KOPT-K1 (cell line): ENCODE measurements at regions not wholly inside any gene's neighbourhood (a gene's known extent, or its start where the extent isn't known, plus 50 kb on each side); places are given as distances from the start of the nearest gene placed in this dataset.

Source experiments
- H3K27ac ChIP-seq: fragments of 200-600 bp; sonication (generic); 2 replicates; pipeline ENCODE4 v1.5.1; 2016; ENCODE audit warnings: antibody characterized with exemption, mild to moderate bottlenecking, low read depth, low read length; ENCODE audit not compliant: poor library complexity, severe bottlenecking
- H3K36me3 ChIP-seq: fragments of 200-600 bp; sonication (generic); 2 replicates; pipeline ENCODE4 v1.5.1; 2017; ENCODE audit warnings: antibody characterized with exemption, mild to moderate bottlenecking, low read length, moderate library complexity; ENCODE audit not compliant: insufficient read depth
- H3K9me3 ChIP-seq: fragments of 200-600 bp; sonication (generic); 2 replicates; pipeline ENCODE4 v1.5.1; 2017; ENCODE audit warnings: antibody characterized with exemption, low read length, mild to moderate bottlenecking; ENCODE audit not compliant: insufficient read depth, poor library complexity, severe bottlenecking

DNA sequence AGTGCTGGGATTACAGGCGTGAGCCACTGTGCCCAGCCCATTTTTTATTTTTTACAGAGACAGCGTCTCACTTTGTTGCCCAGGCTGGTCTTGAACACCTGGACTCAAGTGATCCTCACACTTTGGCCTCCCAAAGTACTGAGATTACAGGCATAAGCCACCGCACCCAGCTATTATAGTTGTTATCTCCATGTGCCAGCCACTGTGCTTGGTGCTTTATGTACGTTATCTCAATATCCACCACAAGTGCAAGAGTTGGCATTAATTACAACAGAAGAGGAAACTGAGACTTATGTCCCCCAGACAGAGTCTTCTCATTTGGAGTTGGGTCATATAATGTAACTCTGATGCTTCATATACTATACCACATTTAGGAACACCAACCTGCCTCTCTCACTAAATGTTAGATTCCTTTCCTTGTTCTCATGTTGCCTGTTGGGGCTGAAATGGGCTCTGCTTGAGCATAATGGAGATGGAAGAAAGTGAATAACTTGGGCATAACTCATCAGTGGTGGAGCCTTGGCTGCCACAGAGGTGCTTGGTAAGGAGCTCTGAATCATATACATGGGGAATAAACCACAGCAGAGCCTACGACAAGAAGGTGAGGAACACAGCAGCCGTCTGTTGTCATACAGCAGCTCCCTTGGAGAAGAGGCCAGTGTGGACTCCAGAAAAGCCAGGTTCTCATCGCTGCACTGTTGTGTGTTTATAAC is 84.3 kb downstream of the SPRY1 start:
- Histone ChIP-seq H3K27ac (no peak overlapping the region), H3K9me3 (no peaks in the 10 kb centered on the region), H3K36me3 (no peaks in the 10 kb centered on the region)

DNA sequence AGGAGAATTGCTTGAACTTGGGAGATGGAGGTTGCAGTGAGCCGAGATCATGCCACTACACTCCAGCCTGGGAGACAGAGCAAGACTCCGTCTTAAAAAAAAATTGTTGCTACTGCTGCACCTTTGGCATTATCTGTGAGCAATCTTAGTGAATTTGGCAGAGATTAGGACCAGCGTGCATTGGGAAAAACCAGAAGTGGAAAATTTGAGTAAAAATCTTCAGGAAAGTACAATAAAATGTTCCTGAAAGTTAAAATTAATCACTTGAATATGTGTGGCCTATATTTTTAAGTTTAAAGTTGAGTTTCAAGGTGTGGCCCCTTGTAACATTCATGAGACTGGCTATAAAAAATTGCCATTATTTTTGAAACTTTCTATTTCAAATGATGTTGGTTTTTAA is 85.1 kb downstream of the SPRY1 start:
- Histone ChIP-seq H3K27ac (no peak overlapping the region), H3K36me3 (no peaks in the 10 kb centered on the region), H3K9me3 (no peaks in the 10 kb centered on the region)

DNA sequence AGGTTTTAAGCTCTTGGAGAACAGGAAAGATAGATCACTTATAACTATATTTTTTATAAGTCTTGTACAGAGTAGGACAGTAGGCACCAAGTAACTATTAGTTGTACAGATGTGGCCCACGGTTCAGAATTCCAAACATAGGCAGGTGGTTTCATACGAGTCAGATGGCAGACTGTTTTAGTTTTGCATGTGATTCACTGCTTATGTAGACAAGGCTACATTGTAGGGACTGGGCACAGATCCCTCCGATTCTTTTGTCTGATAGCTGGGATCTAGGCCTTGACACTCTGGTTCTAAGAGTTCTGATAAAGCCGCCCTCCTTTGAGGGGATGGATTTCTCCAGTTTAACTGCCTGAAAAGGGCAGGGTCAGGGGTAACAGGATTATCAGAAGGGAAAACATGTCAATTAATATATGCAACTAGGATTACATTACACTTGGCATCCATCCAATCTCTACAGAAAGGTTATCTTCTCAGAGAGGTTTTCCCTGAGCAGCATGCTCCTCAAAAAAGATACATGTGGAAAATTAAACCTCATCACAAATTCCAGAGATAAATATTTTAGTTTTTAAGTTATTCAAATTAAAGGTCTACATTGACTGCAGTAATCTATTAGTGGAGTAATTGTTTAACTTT is 87.8 kb downstream of the SPRY1 start:
- no peaks in the 10 kb centered on the region for H3K9me3 ChIP-seq
- no peak overlapping the region for H3K27ac ChIP-seq

DNA sequence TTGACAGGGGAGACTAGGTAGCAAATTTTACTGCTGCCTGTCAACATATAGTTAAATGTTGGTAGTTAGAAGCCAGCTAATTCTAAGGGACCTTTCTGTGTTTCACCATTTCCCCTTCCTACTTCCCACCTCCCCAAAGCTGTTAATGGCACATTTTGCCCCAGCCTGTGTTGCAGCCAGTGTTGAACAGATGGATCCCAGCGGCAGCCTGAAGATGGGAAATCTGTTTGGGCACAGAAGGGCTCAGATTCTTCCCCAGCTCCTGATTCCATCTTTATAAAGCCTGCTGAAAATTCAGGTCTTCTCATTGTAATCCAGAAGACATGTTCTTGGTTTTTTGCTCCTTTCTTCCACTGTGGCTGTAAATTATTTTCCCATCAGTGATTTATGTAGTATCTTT is 89.0 kb downstream of the SPRY1 start:
- no peaks in the 10 kb centered on the region for H3K36me3 ChIP-seq

More for the DNA sequence above, 87.8 kb downstream of the SPRY1 start:
- no peaks in the 10 kb centered on the region for H3K36me3 ChIP-seq

DNA sequence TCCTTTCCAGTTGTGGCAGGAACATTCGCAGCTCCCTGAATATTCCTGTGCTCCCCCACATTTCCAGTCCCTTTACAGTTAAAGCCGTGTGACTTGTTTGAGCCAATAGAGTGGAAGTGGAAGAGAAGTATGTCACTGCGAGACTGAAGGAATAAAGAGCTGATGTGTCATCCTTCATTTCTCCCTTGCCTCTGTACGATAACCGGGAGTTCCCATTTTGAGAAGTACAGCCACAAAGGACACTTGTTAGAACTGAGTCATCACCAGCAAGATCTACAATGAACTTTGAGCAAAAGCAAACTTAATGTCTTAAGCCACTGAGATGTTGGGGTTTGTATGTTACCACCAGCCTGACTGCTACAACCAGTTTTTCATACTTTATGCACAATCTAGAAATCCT is 92.3 kb downstream of the SPRY1 start:
- no peaks in the 10 kb centered on the region for H3K9me3 ChIP-seq
- H3K36me3 ChIP-seq: no peaks in the 10 kb centered on the region
- H3K27ac ChIP-seq: no peak overlapping the region

More for the DNA sequence above, 89.0 kb downstream of the SPRY1 start:
- Histone ChIP-seq H3K27ac (no peak overlapping the region), H3K9me3 (no peaks in the 10 kb centered on the region)

DNA sequence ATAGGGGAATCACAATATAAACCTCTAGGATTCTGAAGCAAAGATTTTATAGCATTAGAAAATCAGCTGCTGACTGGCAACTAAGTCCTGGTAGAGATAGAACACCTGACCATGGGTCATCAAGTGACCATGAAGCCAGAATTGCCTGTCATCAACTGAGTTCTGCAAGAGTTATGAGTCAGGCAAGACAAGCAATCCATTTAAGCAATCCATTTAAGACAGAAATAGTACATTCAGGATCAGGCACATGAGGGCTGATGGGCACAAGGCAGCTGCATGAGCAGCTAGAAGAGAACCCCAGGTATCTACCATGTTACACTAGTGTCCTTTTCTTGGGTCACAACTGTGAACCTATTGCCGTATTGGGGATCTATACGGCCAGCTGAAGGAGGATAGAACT is 98.9 kb downstream of the SPRY1 start:
- no peaks in the 10 kb centered on the region for H3K36me3 ChIP-seq
- peaks cover 15% of the 10 kb centered on the region for H3K9me3 ChIP-seq
- no peak overlapping the region for H3K27ac ChIP-seq

DNA sequence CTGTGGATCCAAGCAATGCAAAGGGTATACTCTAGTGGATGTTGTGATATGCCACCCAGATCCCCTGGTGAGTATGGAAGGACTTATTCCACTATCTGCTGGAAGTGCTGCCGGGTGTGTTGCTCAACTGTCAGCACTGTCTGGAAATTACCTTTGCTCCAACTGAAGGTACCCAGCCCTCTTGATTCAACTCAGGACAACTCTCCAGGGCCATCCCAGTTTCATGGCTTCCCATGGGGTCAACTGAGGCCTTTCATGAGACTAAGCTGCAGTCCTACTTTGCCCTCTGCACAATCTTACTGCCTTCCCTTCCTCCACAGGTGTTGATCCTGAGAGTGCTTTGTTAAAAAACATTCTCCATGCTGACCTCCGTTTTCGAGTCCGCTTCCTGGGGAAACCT is 99.8 kb downstream of the SPRY1 start:
- Histone ChIP-seq H3K36me3 (no peaks in the 10 kb centered on the region), H3K27ac (no peak overlapping the region), H3K9me3 (peaks cover 16% of the 10 kb centered on the region)

DNA sequence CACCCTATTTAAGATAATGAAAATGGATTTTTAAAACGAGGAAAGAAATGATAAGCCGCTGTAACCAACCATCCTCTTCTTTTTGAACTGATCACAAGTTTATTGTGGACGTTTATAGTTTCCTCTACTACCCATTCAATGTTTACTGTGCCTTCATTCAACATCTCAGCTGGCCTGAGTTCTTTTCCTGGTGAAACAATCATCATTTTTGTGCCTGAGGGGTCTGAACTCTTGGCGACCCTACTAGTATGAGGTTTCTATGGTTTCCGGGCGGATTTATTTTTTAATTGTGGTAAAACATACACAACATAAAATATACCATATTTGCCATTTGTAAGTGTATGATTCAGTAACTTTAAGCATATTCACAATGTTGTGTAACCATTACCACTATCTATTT is 100.7 kb downstream of the SPRY1 start:
- Histone ChIP-seq H3K9me3 (peaks cover 16% of the 10 kb centered on the region), H3K27ac (no peak overlapping the region), H3K36me3 (no peaks in the 10 kb centered on the region)

DNA sequence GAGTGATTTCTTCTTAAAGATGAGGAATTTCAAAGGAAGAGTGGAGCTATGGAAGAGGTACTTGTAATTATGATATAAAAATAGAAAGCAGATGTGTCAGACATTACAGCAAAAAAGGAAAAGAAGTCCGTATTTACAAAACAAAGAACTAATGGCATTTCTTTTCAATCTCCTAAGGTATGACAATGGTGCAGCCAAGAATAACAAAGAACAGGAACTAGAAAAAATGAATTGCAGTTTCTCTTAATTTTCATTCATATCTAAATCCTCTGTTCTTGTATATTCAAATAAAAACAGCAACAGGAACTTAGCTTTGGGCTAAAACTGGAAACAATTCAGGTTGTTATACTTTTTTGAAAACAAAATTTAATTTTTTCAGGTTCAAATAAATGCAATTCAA is 105.1 kb downstream of the SPRY1 start:
- Histone ChIP-seq H3K36me3 (no peaks in the 10 kb centered on the region), H3K27ac (no peak overlapping the region), H3K9me3 (peaks cover 30% of the 10 kb centered on the region)

DNA sequence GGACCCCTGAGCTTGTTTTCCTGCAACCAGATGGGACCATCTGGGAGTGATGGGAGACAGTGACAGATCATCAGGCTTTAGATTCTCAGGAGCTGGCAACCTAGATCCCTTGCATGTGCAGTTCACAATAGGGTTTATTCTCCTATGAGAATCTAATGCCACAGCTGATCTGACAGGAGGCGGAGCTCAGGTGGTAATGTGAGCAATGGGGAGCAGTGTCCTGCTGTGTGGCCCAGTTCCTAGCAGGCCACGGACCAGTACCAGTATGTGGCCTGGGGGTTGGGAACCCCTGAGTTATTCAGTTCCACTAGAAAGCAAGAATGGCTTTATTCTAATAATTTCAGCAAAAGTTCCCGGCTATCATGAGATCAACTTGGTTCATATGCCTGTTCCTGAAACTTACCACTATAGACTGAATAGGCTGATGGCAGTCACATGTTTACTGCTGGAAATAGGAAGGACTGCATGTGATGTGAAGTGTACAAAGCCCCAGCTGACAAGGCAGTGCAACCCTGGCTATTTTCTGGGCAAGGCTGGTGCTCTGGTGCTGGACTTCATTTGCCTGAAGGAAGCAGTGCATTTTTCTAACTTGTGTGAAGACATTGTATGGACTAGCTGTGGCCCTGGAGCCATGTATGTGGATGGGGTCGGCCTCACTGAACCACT is 107.2 kb downstream of the SPRY1 start:
- no peaks in the 10 kb centered on the region for H3K36me3 ChIP-seq
- no peak overlapping the region for H3K27ac ChIP-seq
- peaks cover 30% of the 10 kb centered on the region for H3K9me3 ChIP-seq

DNA sequence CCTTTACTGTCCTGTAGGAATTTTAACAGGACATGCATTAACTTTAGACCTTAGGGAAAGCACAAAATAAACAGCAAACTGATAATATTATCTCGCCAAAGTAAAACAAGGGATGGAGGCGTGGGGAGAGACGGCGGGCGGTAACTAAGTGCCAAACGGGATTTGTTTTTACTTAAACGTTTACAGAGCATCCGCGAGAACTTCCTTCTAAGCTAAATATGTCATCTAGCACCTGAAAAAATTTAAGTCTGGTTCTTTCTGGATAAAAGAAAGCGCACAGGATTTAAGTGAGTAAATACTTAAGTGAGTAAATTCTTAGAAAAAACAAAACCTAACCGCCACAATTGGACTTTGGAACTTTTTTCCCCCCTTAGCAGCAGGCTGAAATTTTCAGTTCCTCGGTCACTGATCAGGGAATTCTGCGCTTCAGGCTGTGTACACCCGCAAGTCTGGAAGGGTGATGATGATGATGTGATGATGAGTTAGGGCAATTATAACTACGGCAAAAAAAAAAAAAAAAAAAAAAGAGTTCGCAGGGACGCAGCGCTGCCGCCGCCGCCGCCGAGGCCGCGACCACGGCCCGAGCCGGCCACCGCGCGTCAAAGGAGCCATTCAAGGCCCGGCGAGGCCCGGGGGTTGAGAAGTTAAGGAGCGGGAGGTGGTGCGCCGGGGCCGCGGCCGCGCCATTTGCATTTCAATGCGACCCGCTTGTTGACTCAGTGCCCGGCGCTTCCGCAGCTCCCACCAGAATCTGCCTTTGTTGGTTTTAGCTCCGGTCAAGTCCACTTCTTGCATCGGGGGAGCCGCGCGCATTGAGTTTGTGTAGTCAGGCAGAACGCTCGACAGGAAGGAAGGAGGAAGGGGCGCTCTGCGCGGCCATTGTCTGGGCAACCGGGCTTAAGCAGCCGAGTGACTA is 108.8 kb downstream of the SPRY1 start:
- no peaks in the 10 kb centered on the region for H3K36me3 ChIP-seq

DNA sequence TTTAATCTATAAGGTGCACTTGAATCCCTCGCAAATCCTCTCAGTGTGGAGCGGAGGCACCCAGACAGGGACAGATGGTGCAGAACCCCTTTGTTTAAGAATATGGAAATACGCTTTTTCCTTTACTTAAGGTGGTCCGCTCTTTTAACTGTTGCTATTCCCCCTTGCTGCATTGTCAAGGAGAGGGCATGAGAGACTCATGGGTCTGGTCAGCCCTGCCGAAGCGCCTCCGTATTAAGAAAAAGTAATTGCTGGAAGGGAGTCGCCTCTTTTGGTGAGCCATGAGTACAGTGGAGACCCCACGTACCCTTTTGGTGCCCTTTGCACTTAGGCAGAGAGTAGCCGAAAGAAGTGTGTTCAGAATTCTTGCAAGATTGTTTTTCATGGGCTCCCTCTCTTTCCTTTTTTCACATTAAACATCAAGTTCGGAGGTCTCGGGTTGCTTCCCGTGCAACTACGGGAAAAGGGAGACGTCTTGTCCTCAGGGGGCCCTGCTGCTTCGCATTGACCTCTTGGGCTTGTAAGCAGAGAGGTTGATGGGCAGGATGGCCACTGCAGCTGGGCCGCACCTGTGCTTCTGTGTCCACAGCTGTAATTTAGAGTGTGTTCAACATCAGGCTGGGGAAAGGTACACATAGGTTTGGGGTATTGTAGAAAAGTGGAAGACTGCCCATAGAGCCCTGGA is 109.6 kb downstream of the SPRY1 start:
- H3K9me3 ChIP-seq: peaks cover 14% of the 10 kb centered on the region
- H3K27ac ChIP-seq: no peak overlapping the region
- no peaks in the 10 kb centered on the region for H3K36me3 ChIP-seq

More for the DNA sequence above, 108.8 kb downstream of the SPRY1 start:
- no peak overlapping the region for H3K27ac ChIP-seq
- peaks cover 17% of the 10 kb centered on the region for H3K9me3 ChIP-seq

DNA sequence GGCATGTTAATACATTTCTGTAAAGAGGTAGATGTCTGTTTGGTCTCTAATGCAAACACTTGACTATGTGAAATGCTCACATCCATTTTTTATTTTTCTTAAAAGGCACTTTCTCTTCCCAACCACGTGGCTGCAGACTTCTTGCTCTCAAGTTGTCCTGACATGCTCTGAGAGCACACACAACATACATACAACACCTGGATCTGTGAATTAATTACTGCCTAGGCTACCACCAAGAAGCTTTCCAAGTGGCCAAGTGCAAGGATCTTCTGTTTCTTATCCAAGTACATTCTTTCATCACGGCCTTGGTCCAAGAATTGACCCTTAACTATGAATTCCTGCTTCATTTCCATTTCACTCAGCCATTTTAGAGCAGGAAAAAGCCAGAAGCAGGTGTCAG is 110.8 kb downstream of the SPRY1 start:
- Histone ChIP-seq H3K36me3 (no peaks in the 10 kb centered on the region), H3K9me3 (peaks cover 14% of the 10 kb centered on the region), H3K27ac (no peak overlapping the region)

DNA sequence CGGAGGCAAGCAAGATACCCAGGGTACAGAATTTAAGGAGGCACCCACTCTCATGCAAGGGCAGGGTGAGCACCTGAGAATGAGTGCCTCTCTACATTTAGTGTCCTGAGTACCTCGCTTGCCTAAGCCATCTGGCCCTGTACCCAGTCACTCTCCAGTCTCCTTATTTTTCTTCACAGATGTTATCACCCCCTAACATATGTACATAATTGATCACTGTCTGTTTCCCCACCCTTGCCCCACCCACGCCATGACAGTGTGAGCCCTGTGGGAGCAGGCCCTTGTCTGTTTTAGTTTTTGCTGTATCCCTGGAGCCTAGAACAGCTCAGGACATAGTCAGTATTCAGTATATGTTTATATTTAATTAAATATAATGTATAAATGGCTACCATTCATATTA is 113.6 kb downstream of the SPRY1 start:
- Histone ChIP-seq H3K27ac (no peak overlapping the region), H3K9me3 (peaks cover 13% of the 10 kb centered on the region), H3K36me3 (no peaks in the 10 kb centered on the region)
